Testis (tissue), 2 donors: ENCODE measurements at regions not wholly inside any gene's neighbourhood (a gene's known extent, or its start where the extent isn't known, plus 50 kb on each side); places are given as distances from the start of the nearest gene placed in this dataset.

ENCODE experiments used
- DNase-seq: peaks from one replicate; pipeline ENCODE4 v3.0.0-alpha.2; 2019
- H3K27ac ChIP-seq, 2 donors: fragments of 200-600 bp; sonication (generic); one replicate each; pipeline ENCODE4 v1.5.1; 2019
- H3K27me3 ChIP-seq: fragments of 200-600 bp; sonication (generic); one replicate; pipeline ENCODE4 v1.5.1; 2019
- H3K36me3 ChIP-seq: fragments of 200-600 bp; sonication (generic); one replicate; pipeline ENCODE4 v1.5.1; 2017; ENCODE audit warnings: low read depth; ENCODE audit errors: missing control alignments
- H3K4me1 ChIP-seq: fragments of 200-600 bp; sonication (generic); one replicate; pipeline ENCODE4 v1.5.1; 2019
- H3K4me3 ChIP-seq, 2 donors: fragments of 200-600 bp; sonication (generic); one replicate each; pipeline ENCODE4 v1.5.1; 2017 to 2019
- H3K9me3 ChIP-seq: fragments of 200-600 bp; sonication (generic); one replicate; pipeline ENCODE4 v1.5.1; 2017
- POLR2A ChIP-seq: fragments of 450-650 bp; IDR thresholded peaks from one replicate; pipeline ENCODE4 v1.6.1; 2017; ENCODE audit warnings: antibody characterized with exemption, mild to moderate bottlenecking, moderate library complexity
- WGBS, 2 donors: methylation state at CpG; one replicate each; pipeline ENCODE4 v1.1.5; 2018; 5-methylcytosine and 5-hydroxymethylcytosine counted together
- intact Hi-C: fragments of 100-400 bp; cut with DNase I; formaldehyde crosslinking; loops from one replicate; pipeline ENCODE4 v1.15.1; 2023; ENCODE audit warnings: low total_unique reads
- TF ChIP-seq, protein P1 (sequence below), 3 experiments: fragments of 450-650 bp in 2 of 3; fragments of 200-600 bp in 1 of 3; sonication (generic) in 1 of 3; IDR thresholded peaks; one replicate each; pipeline ENCODE4 v1.5.1; 2016 to 2019; ENCODE audit warnings: antibody characterized with exemption in 3 of 3, mild to moderate bottlenecking in 2 of 3, moderate library complexity in 1 of 3

DNA sequence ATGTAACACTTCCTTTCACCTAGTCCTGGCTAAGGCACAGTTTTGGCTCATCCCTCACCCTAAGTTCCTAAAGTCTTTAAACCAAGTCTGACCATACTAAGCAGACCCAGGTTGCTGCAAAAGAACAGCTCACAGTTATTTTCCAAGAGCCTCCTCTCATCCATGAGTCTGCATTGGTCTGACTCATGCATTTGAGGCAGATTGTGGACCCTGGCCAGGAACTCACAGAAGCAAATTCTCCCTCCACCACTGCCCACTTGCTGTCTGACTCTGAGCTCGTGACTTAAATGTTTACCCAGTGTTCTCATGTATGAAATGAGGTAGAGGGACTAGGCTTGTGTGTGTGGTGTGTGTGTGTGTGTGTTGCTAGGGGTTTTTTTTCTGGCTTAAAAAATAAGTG lies 1272.8 kb downstream of the TYW1 start:
- H3K4me1 ChIP-seq, result no peaks in the 10 kb centered on the region
- WGBS, 2 donors, result 56% methylated on average over 1 of the region's 1 CpG
- no peaks in the 10 kb centered on the region for H3K9me3 ChIP-seq
- intact Hi-C loops, result no loop called here
- H3K36me3 ChIP-seq, result no peaks in the 10 kb centered on the region
- TF ChIP-seq, protein P1, sequence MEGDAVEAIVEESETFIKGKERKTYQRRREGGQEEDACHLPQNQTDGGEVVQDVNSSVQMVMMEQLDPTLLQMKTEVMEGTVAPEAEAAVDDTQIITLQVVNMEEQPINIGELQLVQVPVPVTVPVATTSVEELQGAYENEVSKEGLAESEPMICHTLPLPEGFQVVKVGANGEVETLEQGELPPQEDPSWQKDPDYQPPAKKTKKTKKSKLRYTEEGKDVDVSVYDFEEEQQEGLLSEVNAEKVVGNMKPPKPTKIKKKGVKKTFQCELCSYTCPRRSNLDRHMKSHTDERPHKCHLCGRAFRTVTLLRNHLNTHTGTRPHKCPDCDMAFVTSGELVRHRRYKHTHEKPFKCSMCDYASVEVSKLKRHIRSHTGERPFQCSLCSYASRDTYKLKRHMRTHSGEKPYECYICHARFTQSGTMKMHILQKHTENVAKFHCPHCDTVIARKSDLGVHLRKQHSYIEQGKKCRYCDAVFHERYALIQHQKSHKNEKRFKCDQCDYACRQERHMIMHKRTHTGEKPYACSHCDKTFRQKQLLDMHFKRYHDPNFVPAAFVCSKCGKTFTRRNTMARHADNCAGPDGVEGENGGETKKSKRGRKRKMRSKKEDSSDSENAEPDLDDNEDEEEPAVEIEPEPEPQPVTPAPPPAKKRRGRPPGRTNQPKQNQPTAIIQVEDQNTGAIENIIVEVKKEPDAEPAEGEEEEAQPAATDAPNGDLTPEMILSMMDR (IDR thresholded peaks at IDR 0.05), result no peak
- no peak for TF ChIP-seq POLR2A
- no peaks in the 10 kb centered on the region for H3K27me3 ChIP-seq
- no peak overlapping the region for H3K27ac ChIP-seq
- DNase-seq, result no peak
- no peak overlapping the region for H3K4me3 ChIP-seq

DNA sequence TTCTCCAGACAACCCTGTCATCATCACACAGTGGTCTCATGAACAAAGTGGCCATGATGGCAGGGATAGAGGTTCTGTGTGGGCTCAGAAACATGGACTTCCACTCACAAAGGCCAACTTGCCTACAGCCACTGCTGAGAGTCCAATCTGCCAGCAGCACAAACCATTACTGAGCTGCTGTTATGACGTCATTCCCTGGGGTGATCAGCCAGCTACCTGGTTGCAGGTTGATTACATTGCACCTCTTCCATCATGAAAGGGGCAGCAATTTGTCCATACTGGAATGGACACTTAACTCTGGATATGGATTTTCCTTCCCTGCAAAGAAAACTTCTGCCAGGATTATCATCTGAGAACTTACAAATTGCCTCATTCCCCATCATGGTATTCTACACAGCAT lies 1275.9 kb downstream of the TYW1 start:
- 90 to 100% methylated on average over 1 of the region's 1 CpG for WGBS, 2 donors
- no peaks in the 10 kb centered on the region for H3K4me1 ChIP-seq
- no peak for TF ChIP-seq POLR2A
- TF ChIP-seq, protein P1 (IDR thresholded peaks at IDR 0.05), result no peak
- no peaks in the 10 kb centered on the region for H3K9me3 ChIP-seq
- no peaks in the 10 kb centered on the region for H3K36me3 ChIP-seq
- no peak overlapping the region for H3K27ac ChIP-seq
- H3K4me3 ChIP-seq, result no peak overlapping the region
- no peaks in the 10 kb centered on the region for H3K27me3 ChIP-seq
- intact Hi-C loops, result no loop called here
- DNase-seq, result no peak

DNA sequence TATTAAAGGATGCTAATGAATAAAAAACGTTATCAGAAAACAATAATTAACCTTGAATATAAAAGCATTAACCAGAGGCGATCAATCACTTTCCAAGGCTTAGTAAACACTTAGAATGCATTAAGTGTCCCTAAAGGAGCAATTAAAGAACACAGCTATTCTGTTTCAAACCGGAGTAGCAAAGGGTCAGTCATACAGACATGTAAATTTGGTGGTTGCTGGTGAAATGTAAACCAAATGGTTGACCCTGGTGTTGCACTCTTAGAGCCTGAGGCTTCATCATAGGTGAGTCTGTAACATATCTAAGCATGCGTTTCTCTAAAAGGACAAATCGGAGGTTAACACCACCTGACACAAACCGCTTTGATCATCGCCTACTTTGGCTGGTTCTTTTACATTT lies 1280.1 kb downstream of the TYW1 start:
- H3K9me3 ChIP-seq, result no peaks in the 10 kb centered on the region
- intact Hi-C loops, result no loop called here
- no peaks in the 10 kb centered on the region for H3K36me3 ChIP-seq
- H3K27ac ChIP-seq, result no peak overlapping the region
- 80 to 85% methylated on average over 7 of the region's 7 CpGs for WGBS, 2 donors
- no peak overlapping the region for H3K4me3 ChIP-seq
- DNase-seq, result no peak
- no peaks in the 10 kb centered on the region for H3K4me1 ChIP-seq
- TF ChIP-seq, protein P1 (IDR thresholded peaks at IDR 0.05), result no peak
- TF ChIP-seq POLR2A, result no peak
- H3K27me3 ChIP-seq, result no peaks in the 10 kb centered on the region

DNA sequence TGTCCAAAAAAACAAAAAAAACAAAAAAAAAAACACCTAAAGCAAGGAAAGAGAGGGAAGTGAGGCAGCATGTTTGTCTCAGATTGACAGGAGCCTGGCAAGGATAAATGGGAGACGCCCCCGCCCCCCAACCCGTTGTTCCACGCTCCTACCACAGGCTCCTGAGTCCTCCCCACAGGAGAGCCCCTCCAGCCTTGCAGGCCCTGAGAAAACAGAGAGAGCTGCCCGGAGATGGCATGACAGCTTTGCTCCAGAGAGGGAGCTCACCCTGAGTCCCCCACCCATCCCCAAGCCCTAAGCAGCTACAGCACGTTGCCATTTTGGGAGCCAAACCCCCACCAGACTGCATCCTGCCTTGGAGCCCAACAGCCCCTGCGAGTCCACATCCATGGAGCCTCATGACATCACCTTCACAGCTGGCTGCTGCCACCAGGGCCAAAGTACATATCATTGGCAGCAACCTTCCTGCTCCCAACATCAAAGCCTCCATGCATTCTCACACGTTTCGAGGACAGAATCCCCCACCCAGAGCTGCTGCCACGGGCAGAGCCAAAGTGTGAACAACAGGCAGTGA lies 1283.3 kb downstream of the TYW1 start:
- no peak overlapping the region for H3K27ac ChIP-seq
- H3K9me3 ChIP-seq, result no peaks in the 10 kb centered on the region
- WGBS, 2 donors, result 51 to 63% methylated on average over 10 of the region's 10 CpGs
- no peaks in the 10 kb centered on the region for H3K27me3 ChIP-seq
- H3K36me3 ChIP-seq, result no peaks in the 10 kb centered on the region
- H3K4me1 ChIP-seq, result no peaks in the 10 kb centered on the region
- intact Hi-C loops, result no loop called here
- no peak for TF ChIP-seq POLR2A
- TF ChIP-seq, protein P1 (IDR thresholded peaks at IDR 0.05), result no peak
- no peak for DNase-seq
- no peak overlapping the region for H3K4me3 ChIP-seq

DNA sequence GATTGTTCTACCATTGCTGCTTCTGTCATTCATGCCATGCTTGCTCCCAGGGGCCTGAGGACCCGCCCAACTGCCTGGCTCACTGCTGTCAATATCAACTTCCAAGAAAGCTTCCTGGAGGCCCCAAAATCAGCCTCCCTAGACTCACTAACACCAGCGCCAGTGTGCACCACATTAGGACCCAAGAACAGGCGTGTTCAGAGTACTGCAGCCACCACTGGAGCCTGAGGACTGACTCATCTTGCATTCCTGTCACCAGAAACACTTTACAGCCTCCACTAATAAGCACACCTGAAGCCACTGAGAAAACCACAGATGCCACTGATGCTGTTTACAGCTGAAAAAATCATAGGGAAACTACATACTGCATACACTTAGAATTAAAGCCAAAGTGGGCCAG lies 1284.3 kb downstream of the TYW1 start:
- no peak for DNase-seq
- Histone ChIP-seq H3K9me3 (no peaks in the 10 kb centered on the region), H3K27ac (no peak overlapping the region), H3K4me1 (no peaks in the 10 kb centered on the region), H3K36me3 (no peaks in the 10 kb centered on the region), H3K4me3 (no peak overlapping the region), H3K27me3 (no peaks in the 10 kb centered on the region)
- TF ChIP-seq POLR2A, result no peak
- TF ChIP-seq, protein P1 (IDR thresholded peaks at IDR 0.05), result no peak
- WGBS, 2 donors, result 94% methylated on average over 3 of the region's 3 CpGs; no CpG with 5 or more reads in 1 of the 2 donors
- intact Hi-C loops, result no loop called here
